ENCODE measurements at regions not wholly inside any gene's neighbourhood (a gene's known extent, or its start where the extent isn't known, plus 50 kb on each side); places are given as distances from the start of the nearest gene placed in this dataset.
"Not testable (repeated sequence)": the region's sequence is repeated elsewhere in the genome, so short reads cannot be mapped to it uniquely, and the experiment has no call there.

DNA sequence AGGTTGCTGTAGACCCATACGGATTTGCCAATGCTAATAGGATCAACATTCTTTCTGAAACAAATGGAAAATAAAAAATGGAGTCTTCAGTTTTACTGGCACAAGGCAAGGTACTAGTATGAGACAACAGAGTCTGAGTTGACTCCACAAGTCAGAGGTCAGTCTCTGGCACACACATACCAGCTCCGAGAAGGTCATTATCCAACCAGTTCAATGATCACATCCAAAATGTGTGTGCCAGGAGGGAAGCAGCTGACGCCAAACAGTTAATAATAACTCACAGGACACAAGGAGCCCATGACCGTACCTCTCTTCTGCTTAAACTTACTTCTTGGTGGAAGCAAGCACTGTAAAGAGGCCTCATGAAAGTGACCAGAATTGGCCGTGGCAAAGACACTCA is 528.6 kb downstream of the ZNF516 start:
- Histone ChIP-seq H3F3A (ENCODE audit: insufficient read depth) (no peaks in the 10 kb centered on the region), H3K9me3 (ENCODE audit: insufficient read depth, low read length) (no peaks in the 10 kb centered on the region), H2AFZ (ENCODE audit: low read depth, low read length, severe bottlenecking) (no peak overlapping the region)

GRCh38 chr18:75962036-75962572 is 532.9 kb downstream of the ZNF516 start:
- Histone ChIP-seq H3K9ac (ENCODE audit: low read length) (no peak overlapping the region), H4K20me1 (ENCODE audit: low read depth, low read length) (no peaks in the 10 kb centered on the region), H3K4me3 (ENCODE audit: insufficient read depth, low read length, poor library complexity, severe bottlenecking) (no peak overlapping the region), H3K27me3 (ENCODE audit: low read length) (no peaks in the 10 kb centered on the region), H2AFZ (ENCODE audit: low read depth, low read length, severe bottlenecking) (no peak overlapping the region), H3K9me2 (replicated peaks; ENCODE audit: insufficient read depth, low read length) (no peaks in the 10 kb centered on the region), H3K9me3 (ENCODE audit: insufficient read depth, low read length) (no peaks in the 10 kb centered on the region), H3F3A (ENCODE audit: insufficient read depth) (no peaks in the 10 kb centered on the region), H3K4me2 (ENCODE audit: low read depth, low read length, poor library complexity, severe bottlenecking) (no peak overlapping the region), H3K79me2 (ENCODE audit: insufficient read depth, low read length) (no peaks in the 10 kb centered on the region), H3K36me3 (ENCODE audit: low read length) (no peaks in the 10 kb centered on the region), H3K27ac (ENCODE audit: low read depth, low read length) (no peak overlapping the region)
- TF ChIP-seq, protein P1, sequence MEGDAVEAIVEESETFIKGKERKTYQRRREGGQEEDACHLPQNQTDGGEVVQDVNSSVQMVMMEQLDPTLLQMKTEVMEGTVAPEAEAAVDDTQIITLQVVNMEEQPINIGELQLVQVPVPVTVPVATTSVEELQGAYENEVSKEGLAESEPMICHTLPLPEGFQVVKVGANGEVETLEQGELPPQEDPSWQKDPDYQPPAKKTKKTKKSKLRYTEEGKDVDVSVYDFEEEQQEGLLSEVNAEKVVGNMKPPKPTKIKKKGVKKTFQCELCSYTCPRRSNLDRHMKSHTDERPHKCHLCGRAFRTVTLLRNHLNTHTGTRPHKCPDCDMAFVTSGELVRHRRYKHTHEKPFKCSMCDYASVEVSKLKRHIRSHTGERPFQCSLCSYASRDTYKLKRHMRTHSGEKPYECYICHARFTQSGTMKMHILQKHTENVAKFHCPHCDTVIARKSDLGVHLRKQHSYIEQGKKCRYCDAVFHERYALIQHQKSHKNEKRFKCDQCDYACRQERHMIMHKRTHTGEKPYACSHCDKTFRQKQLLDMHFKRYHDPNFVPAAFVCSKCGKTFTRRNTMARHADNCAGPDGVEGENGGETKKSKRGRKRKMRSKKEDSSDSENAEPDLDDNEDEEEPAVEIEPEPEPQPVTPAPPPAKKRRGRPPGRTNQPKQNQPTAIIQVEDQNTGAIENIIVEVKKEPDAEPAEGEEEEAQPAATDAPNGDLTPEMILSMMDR (IDR thresholded peaks at IDR 0.05; ENCODE audit: insufficient read depth, low read length, poor library complexity, severe bottlenecking), result no peak
- TF ChIP-seq EZH2phosphoT487 (conservative IDR thresholded peaks at IDR 0.05; ENCODE audit: low read length), result no peak

More for the DNA sequence above, 528.6 kb downstream of the ZNF516 start:
- H3K9me2 ChIP-seq (replicated peaks; ENCODE audit: insufficient read depth, low read length), result no peaks in the 10 kb centered on the region
- H3K9ac ChIP-seq (ENCODE audit: low read length), result no peak overlapping the region
- no peak overlapping the region for H3K4me3 ChIP-seq (ENCODE audit: insufficient read depth, low read length, poor library complexity, severe bottlenecking)
- H3K27me3 ChIP-seq (ENCODE audit: low read length), result no peaks in the 10 kb centered on the region
- no peak overlapping the region for H3K27ac ChIP-seq (ENCODE audit: low read depth, low read length)
- H3K36me3 ChIP-seq (ENCODE audit: low read length), result no peaks in the 10 kb centered on the region
- TF ChIP-seq, protein P1 (IDR thresholded peaks at IDR 0.05; ENCODE audit: insufficient read depth, low read length, poor library complexity, severe bottlenecking), result no peak
- H4K20me1 ChIP-seq (ENCODE audit: low read depth, low read length), result no peaks in the 10 kb centered on the region
- H3K79me2 ChIP-seq (ENCODE audit: insufficient read depth, low read length), result no peaks in the 10 kb centered on the region
- no peak overlapping the region for H3K4me2 ChIP-seq (ENCODE audit: low read depth, low read length, poor library complexity, severe bottlenecking)

- not testable (repeated sequence) for H3K27me3 ChIP-seq (ENCODE audit: low read length); H2AFZ ChIP-seq (ENCODE audit: low read depth, low read length, severe bottlenecking); H4K20me1 ChIP-seq (ENCODE audit: low read depth, low read length); H3K4me3 ChIP-seq (ENCODE audit: insufficient read depth, low read length, poor library complexity, severe bottlenecking); H3K79me2 ChIP-seq (ENCODE audit: insufficient read depth, low read length); H3K27ac ChIP-seq (ENCODE audit: low read depth, low read length); H3K36me3 ChIP-seq (ENCODE audit: low read length); H3K9ac ChIP-seq (ENCODE audit: low read length); H3F3A ChIP-seq (ENCODE audit: insufficient read depth); H3K9me2 ChIP-seq (replicated peaks; ENCODE audit: insufficient read depth, low read length); H3K9me3 ChIP-seq (ENCODE audit: insufficient read depth, low read length); H3K4me2 ChIP-seq (ENCODE audit: low read depth, low read length, poor library complexity, severe bottlenecking)
These were observed 532.9 kb upstream of the SMIM21 start for GRCh38 chr18:75960356-75960755.

DNA sequence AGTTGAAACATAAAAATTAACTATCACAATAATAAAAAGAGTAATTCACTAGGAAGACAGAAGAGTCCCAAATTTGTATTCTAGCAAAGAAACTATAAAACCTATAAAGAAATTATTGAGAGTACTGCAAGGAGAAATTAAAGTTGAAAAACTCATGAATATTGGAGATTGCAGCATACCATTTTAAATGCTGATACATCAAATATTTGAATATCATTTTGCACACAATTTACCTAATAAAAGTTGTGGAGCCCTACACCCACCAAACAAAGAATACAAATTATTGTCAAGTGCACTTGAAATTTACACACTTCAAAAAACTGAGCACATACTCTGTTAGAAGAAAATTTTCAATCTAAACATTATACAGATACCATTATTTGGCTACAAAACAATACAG is 531.6 kb upstream of the SMIM21 start:
- Histone ChIP-seq H3K27me3 (ENCODE audit: low read length) (no peaks in the 10 kb centered on the region), H3K9me3 (ENCODE audit: insufficient read depth, low read length) (no peaks in the 10 kb centered on the region), H3F3A (ENCODE audit: insufficient read depth) (no peaks in the 10 kb centered on the region), H3K79me2 (ENCODE audit: insufficient read depth, low read length) (no peaks in the 10 kb centered on the region), H3K36me3 (ENCODE audit: low read length) (no peaks in the 10 kb centered on the region), H2AFZ (ENCODE audit: low read depth, low read length, severe bottlenecking) (no peak overlapping the region), H3K4me2 (ENCODE audit: low read depth, low read length, poor library complexity, severe bottlenecking) (no peak overlapping the region), H3K9ac (ENCODE audit: low read length) (no peak overlapping the region), H3K4me3 (ENCODE audit: insufficient read depth, low read length, poor library complexity, severe bottlenecking) (no peak overlapping the region), H3K27ac (ENCODE audit: low read depth, low read length) (no peak overlapping the region), H3K9me2 (replicated peaks; ENCODE audit: insufficient read depth, low read length) (no peaks in the 10 kb centered on the region), H4K20me1 (ENCODE audit: low read depth, low read length) (no peaks in the 10 kb centered on the region)
- no peak for TF ChIP-seq EZH2phosphoT487 (conservative IDR thresholded peaks at IDR 0.05; ENCODE audit: low read length)
- TF ChIP-seq, protein P1 (IDR thresholded peaks at IDR 0.05; ENCODE audit: insufficient read depth, low read length, poor library complexity, severe bottlenecking), result no peak
